H9 (cell line): ENCODE measurements at regions not wholly inside any gene's neighbourhood (a gene's known extent, or its start where the extent isn't known, plus 50 kb on each side); places are given as distances from the start of the nearest gene placed in this dataset.

ENCODE experiments used
- DNase-seq: peaks from one replicate; pipeline ENCODE4 v3.0.0-alpha.2; 2017
- H2AFZ ChIP-seq: one replicate; pipeline ENCODE4 v1.6.1; 2013; ENCODE audit warnings: mild to moderate bottlenecking, low read length, control low read depth, moderate library complexity
- H2AK5ac ChIP-seq: 2 replicates; pipeline ENCODE4 v1.6.1; 2013; ENCODE audit warnings: low read length, control low read depth, mixed read lengths; ENCODE audit not compliant: insufficient read length
- H2BK120ac ChIP-seq: one replicate; pipeline ENCODE4 v1.6.1; 2013; ENCODE audit warnings: low read depth, mild to moderate bottlenecking, low read length, control low read depth, inconsistent platforms; ENCODE audit not compliant: poor library complexity, severe bottlenecking
- H2BK12ac ChIP-seq: 2 replicates; pipeline ENCODE4 v1.6.1; 2013; ENCODE audit warnings: low read length, control low read depth, mixed read lengths, low read depth; ENCODE audit not compliant: insufficient read length
- H2BK15ac ChIP-seq: 2 replicates; pipeline ENCODE4 v1.6.1; 2013; ENCODE audit warnings: low read depth, low read length, control low read depth
- H2BK20ac ChIP-seq: one replicate; pipeline ENCODE4 v1.6.1; 2013; ENCODE audit warnings: low read depth, mild to moderate bottlenecking, low read length, control low read depth, inconsistent platforms; ENCODE audit not compliant: poor library complexity, severe bottlenecking
- H2BK5ac ChIP-seq: 2 replicates; pipeline ENCODE4 v1.6.1; 2013; ENCODE audit warnings: low read length, control low read depth, mixed read lengths; ENCODE audit not compliant: insufficient read length
- H3K14ac ChIP-seq: 2 replicates; pipeline ENCODE4 v1.6.1; 2013; ENCODE audit warnings: low read length, control low read depth; ENCODE audit not compliant: insufficient read depth
- H3K18ac ChIP-seq: 2 replicates; pipeline ENCODE4 v1.6.1; 2013; ENCODE audit warnings: low read depth, mild to moderate bottlenecking, mixed read lengths, low read length, control low read depth; ENCODE audit not compliant: insufficient read length
- H3K23ac ChIP-seq: 2 replicates; pipeline ENCODE4 v1.6.1; 2013; ENCODE audit warnings: low read length, control low read depth, mixed read lengths, low read depth; ENCODE audit not compliant: insufficient read length
- H3K23me2 ChIP-seq: 2 replicates; pipeline ENCODE4 v1.6.1; 2013; ENCODE audit warnings: low read depth, mild to moderate bottlenecking, mixed read lengths, low read length, control low read depth; ENCODE audit not compliant: insufficient read length, poor library complexity, severe bottlenecking
- H3K27ac ChIP-seq: 2 replicates; pipeline ENCODE4 v1.5.1; 2013; ENCODE audit warnings: low read length, control low read depth, mixed read lengths, low read depth; ENCODE audit not compliant: insufficient read length
- H3K27me3 ChIP-seq: 2 replicates; pipeline ENCODE4 v1.6.1; 2013; ENCODE audit warnings: low read length, control low read depth, inconsistent platforms; ENCODE audit not compliant: insufficient read depth
- H3K4ac ChIP-seq: 2 replicates; pipeline ENCODE4 v1.6.1; 2013; ENCODE audit warnings: low read depth, mild to moderate bottlenecking, control low read depth, inconsistent platforms, low read length, moderate library complexity
- H3K4me1 ChIP-seq: 2 replicates; pipeline ENCODE4 v1.6.1; 2013; ENCODE audit warnings: low read length, control low read depth, inconsistent platforms; ENCODE audit not compliant: insufficient read depth
- H3K4me2 ChIP-seq: 2 replicates; pipeline ENCODE4 v1.6.1; 2013; ENCODE audit warnings: low read length, control low read depth, mixed read lengths; ENCODE audit not compliant: insufficient read length, insufficient read depth
- H3K56ac ChIP-seq: 2 replicates; pipeline ENCODE4 v1.6.1; 2013; ENCODE audit warnings: low read depth, mild to moderate bottlenecking, mixed read lengths, low read length, control low read depth; ENCODE audit not compliant: insufficient read length
- H3K79me1 ChIP-seq: 2 replicates; pipeline ENCODE4 v1.6.1; 2013; ENCODE audit warnings: low read depth, mild to moderate bottlenecking, moderate library complexity, low read length, control low read depth, inconsistent platforms; ENCODE audit not compliant: insufficient read depth, poor library complexity, severe bottlenecking
- H3K79me2 ChIP-seq: 2 replicates; pipeline ENCODE4 v1.6.1; 2013; ENCODE audit warnings: low read length, control low read depth, inconsistent platforms; ENCODE audit not compliant: insufficient read depth
- H3K9ac ChIP-seq: 2 replicates; pipeline ENCODE4 v1.6.1; 2013; ENCODE audit warnings: low read length, control low read depth, mixed read lengths; ENCODE audit not compliant: insufficient read length; ENCODE audit errors: extremely low read depth
- H3K9me3 ChIP-seq: one replicate; pipeline ENCODE4 v1.6.1; 2013; ENCODE audit warnings: low read depth, low read length, inconsistent platforms; ENCODE audit not compliant: control insufficient read depth
- H3T11ph ChIP-seq: one replicate; pipeline ENCODE4 v1.6.1; 2013; ENCODE audit warnings: mild to moderate bottlenecking, low read length, control low read depth, inconsistent platforms
- H4K20me1 ChIP-seq: one replicate; pipeline ENCODE4 v1.6.1; 2013; ENCODE audit not compliant: control insufficient read depth, insufficient read length, insufficient read depth
- H4K5ac ChIP-seq: 2 replicates; pipeline ENCODE4 v1.6.1; 2013; ENCODE audit warnings: low read depth, mild to moderate bottlenecking, mixed read lengths, low read length, control low read depth; ENCODE audit not compliant: insufficient read length
- H4K8ac ChIP-seq: replicated peaks from 2 replicates; pipeline ENCODE4 v1.6.1; 2013; ENCODE audit warnings: low read length, control low read depth, mixed read lengths, low read depth; ENCODE audit not compliant: insufficient read length
- H4K91ac ChIP-seq: 2 replicates; pipeline ENCODE4 v1.6.1; 2013; ENCODE audit warnings: low read depth, mild to moderate bottlenecking, moderate library complexity, mixed read lengths, low read length, control low read depth; ENCODE audit not compliant: insufficient read length
- H3K27ac Mint-ChIP-seq, 3 experiments: 2 replicates in 2 of 3; 3 replicates in 1 of 3; pipeline ENCODE4 v1.8.0; 2020 to 2021; ENCODE audit warnings: mixed read lengths in 3 of 3, mild to moderate bottlenecking in 1 of 3, moderate library complexity in 1 of 3
- H3K27me3 Mint-ChIP-seq: 2 replicates; pipeline ENCODE4 v1.8.0; 2021; ENCODE audit warnings: low read depth, mild to moderate bottlenecking, moderate library complexity, mixed read lengths
- H3K36me3 Mint-ChIP-seq, 3 experiments: 2 replicates in 2 of 3; 3 replicates in 1 of 3; pipeline ENCODE4 v1.8.0; 2020 to 2021; ENCODE audit warnings: low read depth in 3 of 3, mixed read lengths in 3 of 3; ENCODE audit not compliant: insufficient read depth in 1 of 3
- H3K4me1 Mint-ChIP-seq, 2 experiments: 2 replicates each; pipeline ENCODE4 v1.8.0; 2020; ENCODE audit warnings: mixed read lengths in 2 of 2
- H3K4me3 Mint-ChIP-seq, 2 experiments: 2 replicates in 1 of 2; 3 replicates in 1 of 2; pipeline ENCODE4 v1.8.0; 2020 to 2021; ENCODE audit warnings: mild to moderate bottlenecking in 2 of 2, mixed read lengths in 2 of 2, moderate library complexity in 1 of 2
- H3K9me3 Mint-ChIP-seq, 2 experiments: 2 replicates in 1 of 2; 3 replicates in 1 of 2; pipeline ENCODE4 v1.8.0; 2020; ENCODE audit warnings: mild to moderate bottlenecking in 2 of 2, mixed read lengths in 2 of 2, moderate library complexity in 1 of 2
- WGBS: extraction: QIAGEN DNeasy Blood & Tissue Kit; methylation state at CpG from one replicate; pipeline ENCODE4 v1.1.7; 2013; ENCODE audit warnings: missing lambda C conversion rate, low lambda C conversion rate, mixed read lengths; ENCODE audit not compliant: insufficient read length; ENCODE audit errors: extremely low coverage; 5-methylcytosine and 5-hydroxymethylcytosine counted together
- TF ChIP-seq, protein P1 (sequence below): fragments of 200-600 bp; sonication (generic); conservative IDR thresholded peaks from 3 replicates; pipeline ENCODE4 v1.8.0; 2021; ENCODE audit warnings: antibody characterized with exemption, mild to moderate bottlenecking

DNA sequence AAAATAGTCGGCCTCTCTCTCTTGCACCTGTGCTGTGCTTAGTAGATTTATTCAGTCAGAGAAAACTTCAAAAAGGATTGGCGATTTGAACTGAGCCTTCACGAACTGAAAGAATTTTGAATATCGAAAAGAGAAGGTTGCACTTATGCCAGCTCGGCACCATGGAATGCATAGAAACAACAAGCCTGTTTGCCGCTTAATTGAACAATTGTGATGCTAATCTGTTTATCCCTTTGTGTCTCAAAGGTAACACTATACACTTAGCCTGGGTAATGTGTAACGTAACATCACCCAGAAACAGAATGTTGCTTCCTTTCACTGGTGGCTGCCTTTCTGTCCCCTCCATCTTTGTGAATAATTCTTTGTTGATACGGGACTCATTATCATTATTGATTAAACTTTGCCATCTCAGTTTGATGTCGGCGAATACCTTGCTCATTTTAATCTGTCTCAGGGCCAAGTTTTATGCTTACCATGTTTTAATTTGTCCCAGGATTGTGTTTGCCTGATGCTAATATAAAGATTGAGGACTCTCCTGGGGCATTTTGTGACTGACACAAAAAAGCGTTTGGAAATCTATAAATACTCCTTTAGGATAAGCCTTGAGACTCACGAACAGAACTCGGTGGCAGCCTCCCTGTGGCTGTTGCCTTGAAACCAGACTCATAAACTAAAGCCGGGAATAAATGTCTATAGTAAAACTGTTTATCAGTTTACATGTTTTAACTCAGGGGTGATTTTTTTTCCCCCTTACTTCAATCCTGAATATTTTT lies 400.5 kb downstream of the RAPGEF2 start:
- TF ChIP-seq, protein P1, sequence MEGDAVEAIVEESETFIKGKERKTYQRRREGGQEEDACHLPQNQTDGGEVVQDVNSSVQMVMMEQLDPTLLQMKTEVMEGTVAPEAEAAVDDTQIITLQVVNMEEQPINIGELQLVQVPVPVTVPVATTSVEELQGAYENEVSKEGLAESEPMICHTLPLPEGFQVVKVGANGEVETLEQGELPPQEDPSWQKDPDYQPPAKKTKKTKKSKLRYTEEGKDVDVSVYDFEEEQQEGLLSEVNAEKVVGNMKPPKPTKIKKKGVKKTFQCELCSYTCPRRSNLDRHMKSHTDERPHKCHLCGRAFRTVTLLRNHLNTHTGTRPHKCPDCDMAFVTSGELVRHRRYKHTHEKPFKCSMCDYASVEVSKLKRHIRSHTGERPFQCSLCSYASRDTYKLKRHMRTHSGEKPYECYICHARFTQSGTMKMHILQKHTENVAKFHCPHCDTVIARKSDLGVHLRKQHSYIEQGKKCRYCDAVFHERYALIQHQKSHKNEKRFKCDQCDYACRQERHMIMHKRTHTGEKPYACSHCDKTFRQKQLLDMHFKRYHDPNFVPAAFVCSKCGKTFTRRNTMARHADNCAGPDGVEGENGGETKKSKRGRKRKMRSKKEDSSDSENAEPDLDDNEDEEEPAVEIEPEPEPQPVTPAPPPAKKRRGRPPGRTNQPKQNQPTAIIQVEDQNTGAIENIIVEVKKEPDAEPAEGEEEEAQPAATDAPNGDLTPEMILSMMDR = no peak

More for the DNA sequence above, 400.5 kb downstream of the RAPGEF2 start:
- WGBS = no CpG with 5 or more reads among the region's 14 CpGs
- H2BK15ac ChIP-seq = no peak overlapping the region
- no peak overlapping the region for H2BK120ac ChIP-seq
- no peaks in the 10 kb centered on the region for H3K23me2 ChIP-seq
- Mint-ChIP-seq H3K27me3 (no peaks in the 10 kb centered on the region), H3K9me3 (no peaks in the 10 kb centered on the region), H3K36me3 (no peaks in the 10 kb centered on the region), H3K4me3 (peak overlapping the region in 1 of 2 experiments; percentile 13; a peak in 3 of 5 replicates), H3K27ac (peak overlapping the region; percentile 85 to 97 (median 85)), H3K4me1 (peaks cover 39 to 48% of the 10 kb centered on the region in 2 experiments)
- no peak overlapping the region for H4K8ac ChIP-seq
- no peaks in the 10 kb centered on the region for H3K27me3 ChIP-seq
- peak; percentile 36 for DNase-seq
- no peaks in the 10 kb centered on the region for H3K79me1 ChIP-seq
- H4K20me1 ChIP-seq = no peaks in the 10 kb centered on the region
- H3K4me1 ChIP-seq = peaks cover 2% of the 10 kb centered on the region; the same call in 1 of the 2 replicates
- no peak overlapping the region for H2BK12ac ChIP-seq
- no peak overlapping the region for H3K4ac ChIP-seq
- H2BK20ac ChIP-seq = no peak overlapping the region
- peak overlapping the region; percentile 25 for H3K27ac ChIP-seq
- H4K5ac ChIP-seq = no peak overlapping the region
- H3T11ph ChIP-seq = no peak overlapping the region
- H3K23ac ChIP-seq = no peak overlapping the region
- H2AK5ac ChIP-seq = no peak overlapping the region
- H3K56ac ChIP-seq = no peak overlapping the region
- no peaks in the 10 kb centered on the region for H3K79me2 ChIP-seq
- H2BK5ac ChIP-seq = no peak overlapping the region
- no peak overlapping the region for H3K14ac ChIP-seq
- H2AFZ ChIP-seq = no peak overlapping the region
- peak overlapping the region; percentile 19 for H3K18ac ChIP-seq
- H3K9me3 ChIP-seq = no peaks in the 10 kb centered on the region
- H3K4me2 ChIP-seq = peak overlapping the region; percentile 47
- no peak overlapping the region for H4K91ac ChIP-seq
- peak overlapping the region; percentile 3 for H3K9ac ChIP-seq
